Loucy (cell line): ENCODE measurements at regions not wholly inside any gene's neighbourhood (a gene's known extent, or its start where the extent isn't known, plus 50 kb on each side); places are given as distances from the start of the nearest gene placed in this dataset.

Source experiments
- H2AFZ ChIP-seq: fragments of 200-600 bp; sonication (generic); 2 replicates; pipeline ENCODE4 v1.6.0; 2016; ENCODE audit warnings: antibody characterized with exemption, mild to moderate bottlenecking, low read length, moderate library complexity
- H3F3A ChIP-seq: fragments of 200-600 bp; 2 replicates; pipeline ENCODE4 v1.6.0; 2016; ENCODE audit warnings: antibody characterized with exemption, low read depth, mild to moderate bottlenecking
- H3K27me3 ChIP-seq: fragments of 200-600 bp; sonication (generic); 2 replicates; pipeline ENCODE4 v1.6.1; 2014; ENCODE audit warnings: low read length, mild to moderate bottlenecking; ENCODE audit not compliant: insufficient read depth, poor library complexity, severe bottlenecking
- H3K36me3 ChIP-seq: fragments of 200-600 bp; sonication (generic); 2 replicates; pipeline ENCODE4 v1.6.1; 2016; ENCODE audit warnings: low read length; ENCODE audit not compliant: insufficient read depth
- H3K4me1 ChIP-seq: fragments of 200-600 bp; sonication (generic); 2 replicates; pipeline ENCODE4 v1.5.1; 2014; ENCODE audit warnings: low read length, mild to moderate bottlenecking; ENCODE audit not compliant: insufficient read depth, poor library complexity, severe bottlenecking
- H3K4me2 ChIP-seq: fragments of 200-600 bp; sonication (generic); 2 replicates; pipeline ENCODE4 v1.6.0; 2014; ENCODE audit warnings: antibody characterized with exemption, low read length, low read depth, mild to moderate bottlenecking; ENCODE audit not compliant: poor library complexity, severe bottlenecking
- H3K4me3 ChIP-seq: fragments of 200-600 bp; sonication (generic); 2 replicates; pipeline ENCODE4 v1.5.1; 2014; ENCODE audit warnings: low read length, mild to moderate bottlenecking, mixed read lengths; ENCODE audit not compliant: poor library complexity, severe bottlenecking
- H3K79me2 ChIP-seq: fragments of 200-600 bp; sonication (generic); 2 replicates; pipeline ENCODE4 v1.6.1; 2014; ENCODE audit warnings: low read length; ENCODE audit not compliant: insufficient read depth
- H3K9ac ChIP-seq: fragments of 200-600 bp; sonication (generic); 2 replicates; pipeline ENCODE4 v1.6.0; 2014; ENCODE audit warnings: mild to moderate bottlenecking, low read depth, low read length, moderate library complexity; ENCODE audit not compliant: poor library complexity, severe bottlenecking
- H3K9me2 ChIP-seq: fragments of 200-600 bp; sonication (generic); replicated peaks from 2 replicates; pipeline ENCODE4 v1.6.1; 2016; ENCODE audit warnings: low read depth, low read length, mixed read lengths
- H3K9me3 ChIP-seq: fragments of 200-600 bp; sonication (generic); 2 replicates; pipeline ENCODE4 v1.6.1; 2014; ENCODE audit warnings: mild to moderate bottlenecking, antibody characterized with exemption, low read length, low read depth; ENCODE audit not compliant: insufficient read depth
- H4K20me1 ChIP-seq: fragments of 200-600 bp; sonication (generic); 2 replicates; pipeline ENCODE4 v1.6.0; 2014; ENCODE audit warnings: antibody characterized with exemption, low read length, mild to moderate bottlenecking; ENCODE audit not compliant: insufficient read depth, poor library complexity, severe bottlenecking
- EZH2phosphoT487 ChIP-seq: fragments of 200-600 bp; IDR thresholded peaks from 2 replicates; pipeline ENCODE4 v1.6.1; 2018; ENCODE audit warnings: antibody characterized with exemption, mild to moderate bottlenecking, moderate library complexity, borderline replicate concordance
- TF ChIP-seq, protein P1 (sequence below): fragments of 200-600 bp; sonication (generic); conservative IDR thresholded peaks from 2 replicates; pipeline ENCODE4 v1.5.1; 2014; ENCODE audit warnings: mild to moderate bottlenecking, antibody characterized with exemption, low read length

DNA sequence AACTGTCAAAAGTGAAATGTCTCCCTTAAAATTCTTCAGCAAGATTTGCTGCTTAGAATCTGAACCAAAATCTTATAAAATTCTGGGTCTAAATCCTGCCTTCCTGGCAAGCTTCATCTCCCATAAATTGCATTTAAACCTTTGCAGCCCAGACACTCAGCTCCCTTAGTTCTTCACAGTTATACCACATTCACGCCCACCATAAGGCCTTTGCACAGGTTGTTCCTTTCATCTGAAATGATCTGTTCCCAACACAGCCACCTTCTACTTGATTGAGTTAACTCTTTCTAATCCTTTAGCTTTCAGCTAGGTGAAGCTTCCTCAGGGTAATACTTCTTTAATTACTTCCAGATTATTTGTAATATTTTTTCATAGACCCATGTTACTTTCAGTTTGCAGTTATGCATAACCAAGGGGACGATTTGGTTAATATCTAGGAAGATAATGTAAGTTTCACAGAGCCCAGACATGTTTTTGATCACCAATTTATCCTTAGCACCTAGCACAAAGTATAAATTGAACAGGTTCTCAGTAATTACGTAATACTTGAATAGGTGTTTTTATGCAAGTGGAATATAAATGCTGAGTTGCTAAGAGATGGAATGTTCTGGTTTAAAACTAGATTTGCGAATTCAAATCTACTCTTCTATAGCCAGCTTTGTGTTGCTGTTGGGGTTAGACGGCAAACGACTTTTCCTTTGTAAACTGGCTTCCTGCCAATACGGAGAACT, 779.7 kb upstream of the PKDCC start:
- H3K9me2 ChIP-seq = no peaks in the 10 kb centered on the region
- H3K4me3 ChIP-seq = no peak overlapping the region
- no peaks in the 10 kb centered on the region for H3K36me3 ChIP-seq
- no peaks in the 10 kb centered on the region for H3K9me3 ChIP-seq
- no peaks in the 10 kb centered on the region for H3F3A ChIP-seq
- no peaks in the 10 kb centered on the region for H3K27me3 ChIP-seq
- no peaks in the 10 kb centered on the region for H3K79me2 ChIP-seq
- no peaks in the 10 kb centered on the region for H4K20me1 ChIP-seq
- H2AFZ ChIP-seq = no peak overlapping the region
- no peak overlapping the region for H3K4me2 ChIP-seq
- TF ChIP-seq EZH2phosphoT487 = no peak
- TF ChIP-seq, protein P1, sequence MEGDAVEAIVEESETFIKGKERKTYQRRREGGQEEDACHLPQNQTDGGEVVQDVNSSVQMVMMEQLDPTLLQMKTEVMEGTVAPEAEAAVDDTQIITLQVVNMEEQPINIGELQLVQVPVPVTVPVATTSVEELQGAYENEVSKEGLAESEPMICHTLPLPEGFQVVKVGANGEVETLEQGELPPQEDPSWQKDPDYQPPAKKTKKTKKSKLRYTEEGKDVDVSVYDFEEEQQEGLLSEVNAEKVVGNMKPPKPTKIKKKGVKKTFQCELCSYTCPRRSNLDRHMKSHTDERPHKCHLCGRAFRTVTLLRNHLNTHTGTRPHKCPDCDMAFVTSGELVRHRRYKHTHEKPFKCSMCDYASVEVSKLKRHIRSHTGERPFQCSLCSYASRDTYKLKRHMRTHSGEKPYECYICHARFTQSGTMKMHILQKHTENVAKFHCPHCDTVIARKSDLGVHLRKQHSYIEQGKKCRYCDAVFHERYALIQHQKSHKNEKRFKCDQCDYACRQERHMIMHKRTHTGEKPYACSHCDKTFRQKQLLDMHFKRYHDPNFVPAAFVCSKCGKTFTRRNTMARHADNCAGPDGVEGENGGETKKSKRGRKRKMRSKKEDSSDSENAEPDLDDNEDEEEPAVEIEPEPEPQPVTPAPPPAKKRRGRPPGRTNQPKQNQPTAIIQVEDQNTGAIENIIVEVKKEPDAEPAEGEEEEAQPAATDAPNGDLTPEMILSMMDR = no peak
- no peak overlapping the region for H3K9ac ChIP-seq
- H3K4me1 ChIP-seq = no peaks in the 10 kb centered on the region

DNA sequence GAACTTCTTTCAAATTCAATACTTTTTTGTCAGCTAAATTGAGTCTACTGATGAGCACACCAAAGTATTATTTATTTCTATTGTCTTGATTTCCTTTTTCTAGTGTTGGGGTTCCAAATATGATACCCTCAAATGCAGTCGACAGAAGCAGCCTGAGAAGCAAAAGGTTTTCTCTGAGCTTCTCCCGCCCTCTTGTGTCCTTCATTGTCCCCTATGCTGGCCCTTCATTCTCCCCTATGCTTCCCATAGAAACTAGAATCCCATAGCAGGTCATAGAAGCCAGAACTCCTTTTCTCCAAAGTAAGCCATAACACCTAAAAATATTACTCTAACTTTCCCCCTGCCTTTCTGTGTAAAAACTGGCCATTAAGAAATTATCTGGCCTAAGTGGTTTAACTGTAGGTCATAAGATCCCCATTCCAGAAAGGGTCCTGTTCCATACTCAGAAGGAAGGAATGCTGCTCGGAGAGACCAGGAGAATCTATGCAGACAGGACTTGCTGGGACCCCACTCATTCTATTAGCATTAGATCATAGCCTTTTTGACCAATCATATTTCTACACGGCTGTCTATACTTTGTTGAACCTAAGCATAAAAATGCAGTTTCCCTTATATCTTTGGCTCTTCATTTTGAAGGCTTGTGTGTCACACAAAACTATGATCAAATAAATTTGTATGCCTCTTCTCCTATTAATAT, 764.6 kb upstream of the PKDCC start:
- H3K79me2 ChIP-seq = no peaks in the 10 kb centered on the region
- H4K20me1 ChIP-seq = no peaks in the 10 kb centered on the region
- no peak overlapping the region for H2AFZ ChIP-seq
- H3K27me3 ChIP-seq = no peaks in the 10 kb centered on the region
- no peaks in the 10 kb centered on the region for H3K36me3 ChIP-seq
- no peaks in the 10 kb centered on the region for H3K9me3 ChIP-seq
- no peak overlapping the region for H3K4me3 ChIP-seq
- no peak overlapping the region for H3K4me2 ChIP-seq
- no peaks in the 10 kb centered on the region for H3K9me2 ChIP-seq
- TF ChIP-seq, protein P1 = no peak; the same call in 1 of the 2 replicates
- TF ChIP-seq EZH2phosphoT487 = no peak
- H3K9ac ChIP-seq = no peak overlapping the region
- no peaks in the 10 kb centered on the region for H3F3A ChIP-seq
- H3K4me1 ChIP-seq = no peaks in the 10 kb centered on the region

DNA sequence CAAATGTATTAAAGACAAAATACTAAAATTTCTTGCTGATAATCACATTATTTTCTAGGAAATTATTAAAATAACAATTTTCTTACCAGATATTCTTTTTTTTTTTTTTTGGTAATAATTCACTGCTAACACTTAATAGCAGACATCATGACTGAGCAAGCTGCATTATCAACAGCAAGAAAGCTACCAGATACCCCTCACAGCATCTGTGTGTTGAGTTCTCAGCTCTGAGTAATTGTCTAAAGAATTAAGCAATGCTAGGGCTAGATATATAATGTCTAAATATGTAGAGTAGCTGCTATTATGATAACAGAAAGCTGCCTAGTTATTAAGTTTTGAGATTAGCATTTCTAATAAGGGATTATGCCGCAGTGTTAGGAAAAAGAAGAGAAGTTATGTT, 754.3 kb upstream of the PKDCC start:
- H3F3A ChIP-seq = no peaks in the 10 kb centered on the region
- no peak overlapping the region for H3K4me3 ChIP-seq
- no peaks in the 10 kb centered on the region for H3K27me3 ChIP-seq
- H3K9ac ChIP-seq = no peak overlapping the region
- TF ChIP-seq, protein P1 = no peak
- TF ChIP-seq EZH2phosphoT487 = no peak
- H2AFZ ChIP-seq = no peak overlapping the region
- no peaks in the 10 kb centered on the region for H3K79me2 ChIP-seq
- no peaks in the 10 kb centered on the region for H3K9me2 ChIP-seq
- H4K20me1 ChIP-seq = no peaks in the 10 kb centered on the region
- no peak overlapping the region for H3K4me2 ChIP-seq
- H3K9me3 ChIP-seq = no peaks in the 10 kb centered on the region
- no peaks in the 10 kb centered on the region for H3K36me3 ChIP-seq
- no peaks in the 10 kb centered on the region for H3K4me1 ChIP-seq
